DOHH2 (cell line): ENCODE measurements at regions not wholly inside any gene's neighbourhood (a gene's known extent, or its start where the extent isn't known, plus 50 kb on each side); places are given as distances from the start of the nearest gene placed in this dataset.

Experiments used
- H3F3A ChIP-seq: fragments of 200-600 bp; sonication (generic), shearing (Covaris generic); 2 replicates; pipeline ENCODE4 v1.6.0; 2016; ENCODE audit warnings: antibody characterized with exemption, mild to moderate bottlenecking; ENCODE audit not compliant: control insufficient read depth, insufficient read depth
- H3K27ac ChIP-seq: fragments of 200-600 bp; sonication (generic); 2 replicates; pipeline ENCODE4 v1.5.1; 2014; ENCODE audit warnings: low read depth, mild to moderate bottlenecking, low read length, moderate library complexity
- H3K27me3 ChIP-seq: fragments of 200-600 bp; sonication (generic); 2 replicates; pipeline ENCODE4 v1.6.1; 2014; ENCODE audit warnings: mild to moderate bottlenecking, low read length, mixed read lengths; ENCODE audit not compliant: control insufficient read depth
- H3K36me3 ChIP-seq: fragments of 200-600 bp; sonication (generic); 2 replicates; pipeline ENCODE4 v1.6.1; 2014; ENCODE audit warnings: mild to moderate bottlenecking, low read length, moderate library complexity, mixed read lengths; ENCODE audit not compliant: control insufficient read depth
- H3K4me1 ChIP-seq: fragments of 200-600 bp; sonication (generic); 2 replicates; pipeline ENCODE4 v1.6.1; 2014; ENCODE audit warnings: mild to moderate bottlenecking, low read length, mixed read lengths; ENCODE audit not compliant: control insufficient read depth
- H3K4me2 ChIP-seq: fragments of 200-600 bp; sonication (generic); 2 replicates; pipeline ENCODE4 v1.6.0; 2014; ENCODE audit warnings: mild to moderate bottlenecking, low read length, moderate library complexity
- H3K4me3 ChIP-seq: fragments of 200-600 bp; sonication (generic); 2 replicates; pipeline ENCODE4 v1.5.1; 2014; ENCODE audit warnings: mild to moderate bottlenecking, low read length, mixed read lengths
- H3K79me2 ChIP-seq: fragments of 200-600 bp; sonication (generic); 2 replicates; pipeline ENCODE4 v1.6.1; 2014; ENCODE audit warnings: mild to moderate bottlenecking, low read length, mixed read lengths; ENCODE audit not compliant: control insufficient read depth
- H3K9me2 ChIP-seq: fragments of 200-600 bp; sonication (generic); replicated peaks from 2 replicates; pipeline ENCODE4 v1.6.1; 2014; ENCODE audit warnings: mild to moderate bottlenecking, low read length, mixed read lengths; ENCODE audit not compliant: control insufficient read depth
- H3K9me3 ChIP-seq: fragments of 200-600 bp; sonication (generic); 2 replicates; pipeline ENCODE4 v1.6.1; 2014; ENCODE audit warnings: antibody characterized with exemption, low read length, mixed read lengths; ENCODE audit not compliant: control insufficient read depth, insufficient read depth
- H4K20me1 ChIP-seq: fragments of 200-600 bp; sonication (generic); 2 replicates; pipeline ENCODE4 v1.6.0; 2014; ENCODE audit warnings: low read depth, mild to moderate bottlenecking, antibody characterized with exemption, low read length, moderate library complexity; ENCODE audit not compliant: control insufficient read depth, insufficient read depth
- EZH2phosphoT487 ChIP-seq: fragments of 200-600 bp; sonication (generic); IDR thresholded peaks from 2 replicates; pipeline ENCODE4 v1.6.1; 2017; ENCODE audit warnings: borderline replicate concordance, mild to moderate bottlenecking, antibody characterized with exemption, low read length, moderate library complexity, mixed read lengths
- TF ChIP-seq, protein P1 (sequence below): fragments of 200-600 bp; sonication (generic); IDR thresholded peaks from one replicate; pipeline ENCODE4 v1.5.1; 2014; ENCODE audit warnings: antibody characterized with exemption, mild to moderate bottlenecking, low read depth, low read length; ENCODE audit not compliant: poor library complexity, severe bottlenecking

DNA sequence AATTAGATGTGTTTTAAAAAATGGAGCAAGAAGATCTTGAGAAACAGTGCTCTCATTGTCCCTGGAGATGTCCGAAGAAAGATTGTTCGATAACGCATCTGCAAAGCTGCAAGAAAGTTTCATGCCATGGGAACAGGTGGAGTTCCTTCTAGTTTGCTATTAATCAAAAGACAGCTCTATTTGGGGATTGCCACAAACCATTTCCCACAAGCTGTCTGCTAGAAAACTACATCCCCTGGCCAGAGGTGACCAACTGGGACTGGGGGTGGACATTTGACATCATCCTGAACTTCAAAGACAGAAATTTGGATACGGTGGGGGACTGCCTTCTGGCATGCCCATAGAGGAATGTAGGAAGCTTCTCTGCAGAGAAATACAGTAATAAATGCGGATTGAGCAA is 50.8 kb upstream of the OSMR start:
- Histone ChIP-seq H3K79me2 (no peaks in the 10 kb centered on the region), H3K36me3 (no peaks in the 10 kb centered on the region), H3K9me3 (no peaks in the 10 kb centered on the region), H4K20me1 (no peaks in the 10 kb centered on the region), H3K4me1 (no peaks in the 10 kb centered on the region), H3K9me2 (no peaks in the 10 kb centered on the region), H3K27ac (no peak overlapping the region), H3K27me3 (no peaks in the 10 kb centered on the region), H3F3A (no peaks in the 10 kb centered on the region), H3K4me3 (no peak overlapping the region), H3K4me2 (no peak overlapping the region)
- TF ChIP-seq EZH2phosphoT487, result no peak
- TF ChIP-seq, protein P1, sequence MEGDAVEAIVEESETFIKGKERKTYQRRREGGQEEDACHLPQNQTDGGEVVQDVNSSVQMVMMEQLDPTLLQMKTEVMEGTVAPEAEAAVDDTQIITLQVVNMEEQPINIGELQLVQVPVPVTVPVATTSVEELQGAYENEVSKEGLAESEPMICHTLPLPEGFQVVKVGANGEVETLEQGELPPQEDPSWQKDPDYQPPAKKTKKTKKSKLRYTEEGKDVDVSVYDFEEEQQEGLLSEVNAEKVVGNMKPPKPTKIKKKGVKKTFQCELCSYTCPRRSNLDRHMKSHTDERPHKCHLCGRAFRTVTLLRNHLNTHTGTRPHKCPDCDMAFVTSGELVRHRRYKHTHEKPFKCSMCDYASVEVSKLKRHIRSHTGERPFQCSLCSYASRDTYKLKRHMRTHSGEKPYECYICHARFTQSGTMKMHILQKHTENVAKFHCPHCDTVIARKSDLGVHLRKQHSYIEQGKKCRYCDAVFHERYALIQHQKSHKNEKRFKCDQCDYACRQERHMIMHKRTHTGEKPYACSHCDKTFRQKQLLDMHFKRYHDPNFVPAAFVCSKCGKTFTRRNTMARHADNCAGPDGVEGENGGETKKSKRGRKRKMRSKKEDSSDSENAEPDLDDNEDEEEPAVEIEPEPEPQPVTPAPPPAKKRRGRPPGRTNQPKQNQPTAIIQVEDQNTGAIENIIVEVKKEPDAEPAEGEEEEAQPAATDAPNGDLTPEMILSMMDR, result no peak

DNA sequence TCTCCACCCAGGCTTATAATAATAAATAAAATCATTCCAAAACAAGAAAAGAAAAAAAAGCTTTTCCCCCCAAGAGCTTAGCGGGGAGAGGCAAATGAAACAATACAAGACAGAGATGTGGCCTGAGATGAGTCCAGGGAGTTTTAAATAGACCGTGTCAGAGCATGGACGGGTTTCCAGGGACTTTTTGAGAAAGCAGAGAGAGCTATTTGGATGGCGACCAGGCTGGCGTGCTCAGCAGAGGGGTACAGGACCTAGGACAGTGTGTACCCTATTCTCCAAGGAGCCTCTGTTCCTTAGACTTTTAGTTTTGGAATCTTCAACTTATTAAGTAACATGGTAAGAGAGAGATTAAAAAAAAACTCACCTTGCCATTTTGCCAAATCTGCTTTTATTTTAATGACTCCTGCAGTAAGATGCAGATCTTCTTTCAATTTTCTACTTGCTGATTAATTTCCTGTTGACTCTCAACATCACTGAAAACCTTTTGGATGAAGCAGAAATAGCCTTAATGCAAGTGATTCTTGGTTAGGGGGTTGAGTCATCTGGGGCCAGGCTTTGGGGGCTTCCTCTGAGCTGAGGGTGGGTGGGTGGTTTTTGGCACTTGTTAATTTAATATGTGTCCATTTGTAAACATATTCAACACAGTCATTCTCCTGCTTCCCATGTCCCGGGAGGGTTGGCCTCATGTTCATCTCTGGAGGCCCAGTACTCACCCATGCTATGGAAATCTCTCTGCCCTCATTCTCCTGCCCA is 49.6 kb upstream of the OSMR start:
- no peaks in the 10 kb centered on the region for H3K4me1 ChIP-seq
- no peaks in the 10 kb centered on the region for H4K20me1 ChIP-seq
- no peaks in the 10 kb centered on the region for H3K36me3 ChIP-seq
- H3F3A ChIP-seq, result no peaks in the 10 kb centered on the region
- H3K4me2 ChIP-seq, result no peak overlapping the region
- H3K79me2 ChIP-seq, result no peaks in the 10 kb centered on the region
- no peaks in the 10 kb centered on the region for H3K9me2 ChIP-seq
- no peaks in the 10 kb centered on the region for H3K9me3 ChIP-seq
- no peak overlapping the region for H3K4me3 ChIP-seq
- TF ChIP-seq EZH2phosphoT487, result no peak
- TF ChIP-seq, protein P1, result no peak
- H3K27me3 ChIP-seq, result no peaks in the 10 kb centered on the region
- H3K27ac ChIP-seq, result no peak overlapping the region
